H1 (cell line): ENCODE measurements at regions not wholly inside any gene's neighbourhood (a gene's known extent, or its start where the extent isn't known, plus 50 kb on each side); places are given as distances from the start of the nearest gene placed in this dataset.

Experiments used
- CTCF ChIA-PET: fragments of 300-600 bp; sonication (Branson Sonifier 250); formaldehyde crosslinking; loops from one replicate; lab custom pipeline; 2021; ENCODE audit not compliant: partially characterized antibody; lab: Charles Lee
- POLR2A ChIA-PET: fragments of 300-600 bp; sonication (Branson Sonifier 250); formaldehyde crosslinking; loops from one replicate; lab custom pipeline; 2021; ENCODE audit warnings: inconsistent platforms; ENCODE audit not compliant: partially characterized antibody; lab: Charles Lee
- DNase-seq, 2 experiments: peaks; one replicate each; pipeline versions ENCODE4 v3.0.0 to v3.0.0-alpha.2; 2010 to 2022; ENCODE audit warnings: low spot score in 2 of 2, low read depth in 1 of 2, mixed read lengths in 1 of 2
- FAIRE-seq: peaks from 2 replicates; lab custom pipeline; 2011; peaks lifted over from hg19 to GRCh38; lab: Jason Lieb, UNC
- H2AFZ ChIP-seq: 2 replicates; pipeline ENCODE4 v1.8.1; 2012; ENCODE audit warnings: low read length, inconsistent platforms
- H2AK5ac ChIP-seq: 2 replicates; pipeline ENCODE4 v1.6.1; 2013; ENCODE audit warnings: low read depth, low read length
- H2BK120ac ChIP-seq: replicated peaks from 2 replicates; pipeline ENCODE3; 2013; ENCODE audit warnings: low read depth, low read length, inconsistent platforms
- H2BK12ac ChIP-seq: 2 replicates; pipeline ENCODE4 v1.6.1; 2013; ENCODE audit warnings: low read depth, low read length
- H2BK15ac ChIP-seq: 2 replicates; pipeline ENCODE4 v1.6.1; 2013; ENCODE audit warnings: low read length
- H2BK20ac ChIP-seq: 2 replicates; pipeline ENCODE4 v1.6.1; 2013; ENCODE audit warnings: low read length
- H2BK5ac ChIP-seq: 2 replicates; pipeline ENCODE4 v1.6.1; 2013; ENCODE audit warnings: low read depth, low read length
- H3K14ac ChIP-seq: 2 replicates; pipeline ENCODE4 v1.6.1; 2013; ENCODE audit warnings: inconsistent platforms; ENCODE audit not compliant: insufficient read length
- H3K18ac ChIP-seq: 2 replicates; pipeline ENCODE4 v1.6.1; 2013; ENCODE audit warnings: low read length; ENCODE audit errors: extremely low read depth
- H3K23ac ChIP-seq: 2 replicates; pipeline ENCODE4 v1.6.1; 2013; ENCODE audit warnings: inconsistent platforms; ENCODE audit not compliant: insufficient read length
- H3K23me2 ChIP-seq: 2 replicates; pipeline ENCODE4 v1.6.1; 2013; ENCODE audit warnings: low read depth, low read length
- H3K27ac ChIP-seq: 2 replicates; pipeline ENCODE4 v1.6.1; 2011; ENCODE audit warnings: low read depth, low read length, inconsistent platforms
- H3K27me3 ChIP-seq, 4 experiments: replicated peaks in 1 of 4; 1 replicate in 1 of 4; 2 replicates in 3 of 4; pipeline versions ENCODE4 v1.6.1 to v1.8.1; 2011 to 2013; ENCODE audit warnings: low read length in 3 of 4, mild to moderate bottlenecking in 3 of 4, inconsistent platforms in 2 of 4, mixed read lengths in 2 of 4, moderate library complexity in 1 of 4; ENCODE audit not compliant: control insufficient read depth in 3 of 4, insufficient read depth in 3 of 4; ENCODE audit errors: extremely low read depth in 1 of 4
- H3K36me3 ChIP-seq, 4 experiments: 2 replicates each; pipeline versions ENCODE4 v1.6.1 to v1.8.1; 2011 to 2013; ENCODE audit warnings: mild to moderate bottlenecking in 4 of 4, low read length in 3 of 4, moderate library complexity in 2 of 4, control low read depth in 1 of 4, inconsistent platforms in 1 of 4; ENCODE audit not compliant: insufficient read depth in 4 of 4, control insufficient read depth in 2 of 4
- H3K4ac ChIP-seq: replicated peaks from 2 replicates; pipeline ENCODE3; 2013; ENCODE audit warnings: low read length, low read depth, mixed read lengths, inconsistent platforms; ENCODE audit not compliant: insufficient read length
- H3K4me1 ChIP-seq, 4 experiments: replicated peaks in 1 of 4; 1 replicate in 1 of 4; 2 replicates in 3 of 4; pipeline versions ENCODE4 v1.6.1 to v1.8.1; 2011 to 2013; ENCODE audit warnings: low read length in 3 of 4, inconsistent platforms in 2 of 4, mixed read lengths in 1 of 4; ENCODE audit not compliant: insufficient read depth in 4 of 4, control insufficient read depth in 3 of 4
- H3K4me2 ChIP-seq, 2 experiments: 2 replicates each; pipeline versions ENCODE4 v1.6.1 to v1.8.1; 2011 to 2013; ENCODE audit warnings: low read depth in 2 of 2, low read length in 2 of 2, control low read depth in 1 of 2, inconsistent platforms in 1 of 2, mild to moderate bottlenecking in 1 of 2; ENCODE audit not compliant: insufficient read depth in 1 of 2
- H3K4me3 ChIP-seq, 4 experiments: fragments of 200-600, 300-600 bp in 1 of 4; sonication (generic), shearing (Covaris generic), sonication (Bioruptor Twin) in 1 of 4; 2 replicates each; pipeline versions ENCODE4 v1.5.1 to v1.8.1; 2011 to 2016; ENCODE audit warnings: low read length in 4 of 4, low read depth in 3 of 4, control low read depth in 2 of 4, inconsistent platforms in 2 of 4, mild to moderate bottlenecking in 2 of 4, mixed read lengths in 1 of 4, moderate library complexity in 1 of 4; ENCODE audit not compliant: insufficient read depth in 2 of 4; ENCODE audit errors: extremely low read depth in 1 of 4
- H3K56ac ChIP-seq: replicated peaks from 2 replicates; pipeline ENCODE3; 2013; ENCODE audit warnings: low read depth, mild to moderate bottlenecking, mixed read lengths, low read length, inconsistent platforms; ENCODE audit not compliant: insufficient read length
- H3K79me1 ChIP-seq: 2 replicates; pipeline ENCODE4 v1.6.1; 2013; ENCODE audit warnings: low read depth, low read length, control low read depth
- H3K79me2 ChIP-seq, 2 experiments: 2 replicates each; pipeline versions ENCODE4 v1.6.1 to v1.8.1; 2012 to 2013; ENCODE audit warnings: low read length in 2 of 2, mild to moderate bottlenecking in 2 of 2, inconsistent platforms in 1 of 2; ENCODE audit not compliant: insufficient read depth in 2 of 2, control insufficient read depth in 1 of 2
- H3K9ac ChIP-seq, 4 experiments: replicated peaks in 1 of 4; 1 replicate in 1 of 4; 2 replicates in 3 of 4; pipeline versions ENCODE4 v1.6.1 to v1.8.1; 2011 to 2013; ENCODE audit warnings: low read depth in 3 of 4, low read length in 3 of 4, control low read depth in 2 of 4, mild to moderate bottlenecking in 2 of 4, moderate library complexity in 2 of 4, inconsistent platforms in 1 of 4; ENCODE audit errors: extremely low read depth in 1 of 4
- H3K9me3 ChIP-seq, 2 experiments: 2 replicates each; pipeline versions ENCODE4 v1.6.1 to v1.8.1; 2012 to 2013; ENCODE audit warnings: mild to moderate bottlenecking in 2 of 2, moderate library complexity in 2 of 2, control low read depth in 1 of 2, inconsistent platforms in 1 of 2, low read depth in 1 of 2, low read length in 1 of 2, mixed read lengths in 1 of 2; ENCODE audit not compliant: insufficient read depth in 2 of 2
- H4K20me1 ChIP-seq, 2 experiments: replicated peaks in 1 of 2; 2 replicates each; pipeline versions ENCODE3 to v1.8.1; 2011 to 2013; ENCODE audit warnings: inconsistent platforms in 2 of 2, low read length in 2 of 2, mild to moderate bottlenecking in 1 of 2; ENCODE audit not compliant: insufficient read depth in 2 of 2, control insufficient read depth in 1 of 2
- H4K5ac ChIP-seq: 2 replicates; pipeline ENCODE4 v1.6.1; 2013; ENCODE audit warnings: low read length, low read depth, mixed read lengths, inconsistent platforms; ENCODE audit not compliant: insufficient read length
- H4K8ac ChIP-seq: 2 replicates; pipeline ENCODE4 v1.8.0; 2013; ENCODE audit warnings: mild to moderate bottlenecking, moderate library complexity, low read length, inconsistent platforms; ENCODE audit not compliant: insufficient read depth; ENCODE audit errors: extremely low read depth
- H4K91ac ChIP-seq: replicated peaks from 2 replicates; pipeline ENCODE3; 2013; ENCODE audit warnings: low read length, mixed read lengths, inconsistent platforms; ENCODE audit not compliant: insufficient read length
- BCL11A ChIP-seq, 2 experiments: IDR thresholded peaks; one replicate each; pipeline ENCODE4 v1.6.1; 2011; ENCODE audit warnings: low read depth in 2 of 2, low read length in 2 of 2, mild to moderate bottlenecking in 2 of 2
- HDAC2 ChIP-seq, 2 experiments: fragments of 300-600 bp in 1 of 2; sonication (generic) in 1 of 2; IDR thresholded peaks; 2 replicates each; pipeline ENCODE4 v1.6.1; 2011 to 2012; ENCODE audit warnings: low read depth in 2 of 2, low read length in 2 of 2, mild to moderate bottlenecking in 2 of 2, moderate library complexity in 2 of 2, borderline replicate concordance in 1 of 2, inconsistent platforms in 1 of 2
- RAD21 ChIP-seq, 2 experiments: IDR thresholded peaks in 1 of 2; conservative IDR thresholded peaks in 1 of 2; 2 replicates each; pipeline ENCODE4 v1.6.1; 2011; ENCODE audit warnings: low read depth in 2 of 2, low read length in 2 of 2, improper control_type of control experiment in 1 of 2, inconsistent platforms in 1 of 2, mild to moderate bottlenecking in 1 of 2, moderate library complexity in 1 of 2
- WGBS, 2 experiments: shearing (Covaris generic) in 1 of 2; methylation state at CpG; one replicate each; pipeline versions ENCODE4 v1.1.6 to v1.1.7; 2013 to 2015; ENCODE audit warnings: low lambda C conversion rate in 2 of 2, mixed read lengths in 2 of 2, inconsistent platforms in 1 of 2, low coverage in 1 of 2, missing lambda C conversion rate in 1 of 2; ENCODE audit not compliant: insufficient replicate concordance in 2 of 2, insufficient coverage in 1 of 2, insufficient read length in 1 of 2; ENCODE audit errors: extremely low coverage in 1 of 2, missing lambda C conversion rate in 1 of 2; 5-methylcytosine and 5-hydroxymethylcytosine counted together

DNA sequence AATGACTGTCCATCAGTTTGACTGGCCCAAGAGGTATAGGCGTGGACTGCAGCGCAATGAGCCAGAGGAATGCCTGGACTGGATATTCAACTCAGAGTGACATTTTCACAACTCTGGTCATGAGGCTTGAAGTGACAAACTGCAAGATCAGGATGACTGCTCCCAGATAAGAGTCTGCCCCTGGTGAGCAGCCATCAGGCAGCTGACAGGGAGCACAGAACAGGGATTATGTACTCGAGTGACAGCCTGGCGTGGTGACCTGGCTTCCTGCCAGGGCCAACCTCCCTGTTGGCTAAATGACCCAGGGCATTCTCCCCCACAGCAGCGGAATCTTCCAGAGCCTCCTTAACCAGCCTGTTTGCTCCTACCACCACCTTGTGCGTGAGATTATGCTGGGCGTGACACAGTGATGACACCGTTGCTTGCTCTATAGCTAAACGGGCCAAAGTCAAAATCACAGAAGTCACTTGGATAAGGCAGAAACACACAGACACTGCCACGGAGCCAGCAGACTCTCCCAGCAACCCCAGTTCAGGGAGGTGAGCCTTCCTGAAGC, 209.1 kb upstream of the JARID2 start:
- peak overlapping the region; percentile 100 for H2BK12ac ChIP-seq
- no peaks in the 10 kb centered on the region for H4K20me1 ChIP-seq
- H3K79me1 ChIP-seq = no peaks in the 10 kb centered on the region
- peaks cover 0 to 16% (median 9%) of the 10 kb centered on the region in 4 experiments; a peak in 5 of 7 replicates for H3K4me1 ChIP-seq
- 81% methylated on average over 10 of the region's 10 CpGs; no CpG with 5 or more reads in 1 of the 2 experiments for WGBS, 2 experiments
- DNase-seq (peak in 1 of 2 experiments; percentile 55), FAIRE-seq (no peak)
- TF ChIP-seq RAD21 (IDR thresholded peaks at IDR 0.05 in 1 of 2, conservative IDR thresholded peaks at IDR 0.05 in 1 of 2; ENCODE audit: low read depth in 2 of 2, low read length in 2 of 2) = 0 out of 4 replicates have a peak, but pooled peaks of 1 of the 2 experiments have one; percentile 12
- no peak for TF ChIP-seq HDAC2 (IDR thresholded peaks at IDR 0.05; ENCODE audit: borderline replicate concordance in 1 of 2, low read depth in 2 of 2, low read length in 2 of 2)
- no peak for TF ChIP-seq BCL11A (IDR thresholded peaks at IDR 0.05; ENCODE audit: low read depth in 2 of 2, low read length in 2 of 2)
- H2BK20ac ChIP-seq = peak overlapping the region; percentile 100
- peak overlapping the region; percentile 99 for H3K4ac ChIP-seq
- peak overlapping the region; percentile 59; the same call in 1 of the 2 replicates for H3K27ac ChIP-seq
- peak overlapping the region; percentile 99 for H4K91ac ChIP-seq
- H3K27me3 ChIP-seq = no peaks in the 10 kb centered on the region
- H2BK15ac ChIP-seq = no peak overlapping the region
- no peaks in the 10 kb centered on the region for H3K9me3 ChIP-seq
- H3K23ac ChIP-seq = no peak overlapping the region
- CTCF ChIA-PET = no interaction called here
- no peak overlapping the region for H2AFZ ChIP-seq
- H3K23me2 ChIP-seq = no peaks in the 10 kb centered on the region
- H3K36me3 ChIP-seq = no peaks in the 10 kb centered on the region
- no peak overlapping the region for H3K4me2 ChIP-seq
- POLR2A ChIA-PET = interaction anchor here (0.8 to 1.0 kb wide), 2 partner anchors 174 to 202 kb away, joined by 3 read pairs; no protein-coding TSS in a partner anchor
- peaks cover 0 to 4% of the 10 kb centered on the region in 2 experiments; a peak in 1 of 4 replicates for H3K79me2 ChIP-seq
- peak overlapping the region; percentile 98 for H3K18ac ChIP-seq
- H2BK120ac ChIP-seq = peak overlapping the region; percentile 94
- peak overlapping the region; percentile 98 for H2BK5ac ChIP-seq
- peak overlapping the region; percentile 91 for H3K14ac ChIP-seq
- H3K56ac ChIP-seq = peak overlapping the region; percentile 24
- H4K8ac ChIP-seq = peak overlapping the region; percentile 45
- H3K9ac ChIP-seq = no peak overlapping the region; a peak in 1 of 7 replicates
- H2AK5ac ChIP-seq = peak overlapping the region; percentile 98
- peak overlapping the region; percentile 90 for H4K5ac ChIP-seq
- H3K4me3 ChIP-seq = no peak overlapping the region
